Esophagus squamous epithelium (tissue), 4 donors: ENCODE measurements at regions not wholly inside any gene's neighbourhood (a gene's known extent, or its start where the extent isn't known, plus 50 kb on each side); places are given as distances from the start of the nearest gene placed in this dataset.

Experiments used
- POLR2A ChIP-seq, 4 donors: fragments of 450-650 bp; IDR thresholded peaks; one replicate each; pipeline ENCODE4 v1.6.1; 2017; ENCODE audit warnings: antibody characterized with exemption in 4 of 4, mild to moderate bottlenecking in 4 of 4, moderate library complexity in 3 of 4
- TF ChIP-seq, protein P1 (sequence below), 6 experiments: fragments of 450-650 bp in 4 of 6; fragments of 200-600 bp in 2 of 6; sonication (generic) in 2 of 6; IDR thresholded peaks; one replicate each; pipeline ENCODE4 v1.5.1; 2016 to 2019; ENCODE audit warnings: antibody characterized with exemption in 6 of 6, mild to moderate bottlenecking in 4 of 6, moderate library complexity in 4 of 6

DNA sequence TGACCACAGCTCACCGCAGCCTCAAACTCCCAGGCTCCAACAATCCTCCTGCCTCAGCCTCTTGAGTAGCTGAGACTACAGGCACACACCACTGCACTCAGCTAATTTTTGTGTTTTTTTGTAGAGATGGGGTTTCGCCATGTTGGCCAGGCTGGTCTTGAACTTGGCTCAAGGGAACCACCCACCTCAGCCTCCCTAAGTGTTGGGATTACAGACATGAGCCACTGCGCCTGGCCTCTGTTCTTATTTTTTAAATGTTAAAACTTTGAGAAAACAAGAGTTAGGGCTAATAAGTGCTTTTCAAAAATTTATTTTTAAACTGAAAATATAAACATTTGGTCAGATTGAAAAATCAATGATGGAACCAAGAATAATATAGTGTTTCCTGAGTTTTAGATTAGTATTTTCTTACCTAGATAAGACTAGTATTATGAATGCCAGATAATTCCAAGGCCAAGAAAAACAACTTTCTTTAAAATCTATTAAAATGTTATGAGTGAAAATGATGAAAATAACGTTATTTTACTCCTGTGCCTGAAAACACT, 66.2 kb upstream of the S1PR1 start:
- TF ChIP-seq, protein P1, sequence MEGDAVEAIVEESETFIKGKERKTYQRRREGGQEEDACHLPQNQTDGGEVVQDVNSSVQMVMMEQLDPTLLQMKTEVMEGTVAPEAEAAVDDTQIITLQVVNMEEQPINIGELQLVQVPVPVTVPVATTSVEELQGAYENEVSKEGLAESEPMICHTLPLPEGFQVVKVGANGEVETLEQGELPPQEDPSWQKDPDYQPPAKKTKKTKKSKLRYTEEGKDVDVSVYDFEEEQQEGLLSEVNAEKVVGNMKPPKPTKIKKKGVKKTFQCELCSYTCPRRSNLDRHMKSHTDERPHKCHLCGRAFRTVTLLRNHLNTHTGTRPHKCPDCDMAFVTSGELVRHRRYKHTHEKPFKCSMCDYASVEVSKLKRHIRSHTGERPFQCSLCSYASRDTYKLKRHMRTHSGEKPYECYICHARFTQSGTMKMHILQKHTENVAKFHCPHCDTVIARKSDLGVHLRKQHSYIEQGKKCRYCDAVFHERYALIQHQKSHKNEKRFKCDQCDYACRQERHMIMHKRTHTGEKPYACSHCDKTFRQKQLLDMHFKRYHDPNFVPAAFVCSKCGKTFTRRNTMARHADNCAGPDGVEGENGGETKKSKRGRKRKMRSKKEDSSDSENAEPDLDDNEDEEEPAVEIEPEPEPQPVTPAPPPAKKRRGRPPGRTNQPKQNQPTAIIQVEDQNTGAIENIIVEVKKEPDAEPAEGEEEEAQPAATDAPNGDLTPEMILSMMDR (IDR thresholded peaks at IDR 0.05) = no peak
- TF ChIP-seq POLR2A (IDR thresholded peaks at IDR 0.05) = no peak
